SK-N-SH (cell line): ENCODE measurements at regions not wholly inside any gene's neighbourhood (a gene's known extent, or its start where the extent isn't known, plus 50 kb on each side); places are given as distances from the start of the nearest gene placed in this dataset.

Experiments used
- CHD2 ChIP-seq: fragments of 150-350 bp; IDR thresholded peaks from 2 replicates; pipeline ENCODE4 v1.6.1; 2018; ENCODE audit warnings: low read length; ENCODE audit not compliant: partially characterized antibody
- ELF1 ChIP-seq: IDR thresholded peaks from 2 replicates; pipeline ENCODE4 v1.4.0; 2012
- EZH2phosphoT487 ChIP-seq: fragments of 200-600 bp; sonication (generic); IDR thresholded peaks from 2 replicates; pipeline ENCODE4 v1.6.1; 2017; ENCODE audit warnings: low read depth, mixed run types, mild to moderate bottlenecking, antibody characterized with exemption, moderate library complexity, borderline replicate concordance
- FOXJ3 ChIP-seq: sonication (generic); formaldehyde crosslinking; IDR thresholded peaks from 2 replicates; pipeline ENCODE4 v1.5.1; 2020; ENCODE audit warnings: mild to moderate bottlenecking, missing genetic modification reagents
- MXI1 ChIP-seq: IDR thresholded peaks from 2 replicates; pipeline ENCODE4 v1.6.1; 2012; ENCODE audit warnings: mild to moderate bottlenecking, low read depth, low read length, improper control_type of control experiment
- POLR2AphosphoS5 ChIP-seq: IDR thresholded peaks from 2 replicates; pipeline ENCODE4 v1.6.1; 2012; ENCODE audit warnings: low read depth, low read length
- RXRA ChIP-seq: IDR thresholded peaks from 2 replicates; pipeline ENCODE4 v1.4.0; 2012; ENCODE audit warnings: low read depth, mild to moderate bottlenecking, borderline replicate concordance
- TCF12 ChIP-seq: IDR thresholded peaks from 2 replicates; pipeline ENCODE4 v1.4.0; 2012
- TEAD4 ChIP-seq: IDR thresholded peaks from 2 replicates; pipeline ENCODE4 v1.4.0; 2012; ENCODE audit warnings: mild to moderate bottlenecking, borderline replicate concordance; ENCODE audit not compliant: insufficient read depth
- TF ChIP-seq, protein P1 (sequence below): fragments of 200-600 bp; sonication (generic); IDR thresholded peaks from 2 replicates; pipeline ENCODE4 v1.6.1; 2017; ENCODE audit warnings: antibody characterized with exemption, mild to moderate bottlenecking, moderate library complexity
- TF ChIP-seq, protein P2 (sequence below): IDR thresholded peaks from 2 replicates; pipeline ENCODE4 v1.4.0; 2012; ENCODE audit warnings: low read depth
- TF ChIP-seq, protein P3 (sequence below): IDR thresholded peaks from 2 replicates; pipeline ENCODE4; 2012

DNA sequence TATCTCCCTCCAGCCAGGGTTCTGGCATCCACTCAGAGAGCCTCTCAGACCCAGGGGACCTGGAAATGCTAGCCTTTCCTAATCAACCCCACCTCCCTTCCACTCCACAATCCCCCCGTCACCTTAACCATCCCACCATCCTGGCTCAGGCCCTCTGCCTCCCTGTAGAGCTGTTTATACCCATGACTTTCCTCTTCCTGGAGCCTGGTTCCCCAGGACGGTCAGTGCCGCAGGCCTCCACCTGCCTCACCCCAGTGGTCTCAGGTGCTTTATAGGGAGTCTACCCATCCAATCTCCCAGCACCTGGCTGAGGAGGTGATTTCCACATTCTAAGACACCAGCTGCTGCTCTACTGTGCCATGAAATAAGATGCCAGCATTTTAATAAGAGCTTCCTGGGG, 1159.5 kb downstream of the TBC1D22A start:
- TF ChIP-seq, protein P1, sequence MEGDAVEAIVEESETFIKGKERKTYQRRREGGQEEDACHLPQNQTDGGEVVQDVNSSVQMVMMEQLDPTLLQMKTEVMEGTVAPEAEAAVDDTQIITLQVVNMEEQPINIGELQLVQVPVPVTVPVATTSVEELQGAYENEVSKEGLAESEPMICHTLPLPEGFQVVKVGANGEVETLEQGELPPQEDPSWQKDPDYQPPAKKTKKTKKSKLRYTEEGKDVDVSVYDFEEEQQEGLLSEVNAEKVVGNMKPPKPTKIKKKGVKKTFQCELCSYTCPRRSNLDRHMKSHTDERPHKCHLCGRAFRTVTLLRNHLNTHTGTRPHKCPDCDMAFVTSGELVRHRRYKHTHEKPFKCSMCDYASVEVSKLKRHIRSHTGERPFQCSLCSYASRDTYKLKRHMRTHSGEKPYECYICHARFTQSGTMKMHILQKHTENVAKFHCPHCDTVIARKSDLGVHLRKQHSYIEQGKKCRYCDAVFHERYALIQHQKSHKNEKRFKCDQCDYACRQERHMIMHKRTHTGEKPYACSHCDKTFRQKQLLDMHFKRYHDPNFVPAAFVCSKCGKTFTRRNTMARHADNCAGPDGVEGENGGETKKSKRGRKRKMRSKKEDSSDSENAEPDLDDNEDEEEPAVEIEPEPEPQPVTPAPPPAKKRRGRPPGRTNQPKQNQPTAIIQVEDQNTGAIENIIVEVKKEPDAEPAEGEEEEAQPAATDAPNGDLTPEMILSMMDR: no peak
- TF ChIP-seq TCF12: no peak
- TF ChIP-seq POLR2AphosphoS5: no peak
- TF ChIP-seq TEAD4: no peak
- TF ChIP-seq, protein P2, sequence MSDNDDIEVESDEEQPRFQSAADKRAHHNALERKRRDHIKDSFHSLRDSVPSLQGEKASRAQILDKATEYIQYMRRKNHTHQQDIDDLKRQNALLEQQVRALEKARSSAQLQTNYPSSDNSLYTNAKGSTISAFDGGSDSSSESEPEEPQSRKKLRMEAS: no peak
- TF ChIP-seq, protein P3, sequence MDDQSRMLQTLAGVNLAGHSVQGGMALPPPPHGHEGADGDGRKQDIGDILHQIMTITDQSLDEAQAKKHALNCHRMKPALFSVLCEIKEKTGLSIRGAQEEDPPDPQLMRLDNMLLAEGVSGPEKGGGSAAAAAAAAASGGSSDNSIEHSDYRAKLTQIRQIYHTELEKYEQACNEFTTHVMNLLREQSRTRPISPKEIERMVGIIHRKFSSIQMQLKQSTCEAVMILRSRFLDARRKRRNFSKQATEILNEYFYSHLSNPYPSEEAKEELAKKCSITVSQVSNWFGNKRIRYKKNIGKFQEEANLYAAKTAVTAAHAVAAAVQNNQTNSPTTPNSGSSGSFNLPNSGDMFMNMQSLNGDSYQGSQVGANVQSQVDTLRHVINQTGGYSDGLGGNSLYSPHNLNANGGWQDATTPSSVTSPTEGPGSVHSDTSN: no peak
- no peak for TF ChIP-seq EZH2phosphoT487
- TF ChIP-seq RXRA: no peak
- no peak for TF ChIP-seq FOXJ3
- TF ChIP-seq ELF1: no peak
- no peak for TF ChIP-seq MXI1
- no peak for TF ChIP-seq CHD2
